PC-9 (cell line): ENCODE measurements at regions not wholly inside any gene's neighbourhood (a gene's known extent, or its start where the extent isn't known, plus 50 kb on each side); places are given as distances from the start of the nearest gene placed in this dataset.

Experiments used
- BruUV-seq: library from RNA; stranded (reverse); fragments of 400-500 nt; replicated peaks from 2 replicates; lab custom pipeline; 2021; lab: Mats Ljungman, UMichigan
- CTCF ChIA-PET: fragments of 300-600 bp; sonication (Branson Sonifier 250); formaldehyde crosslinking; loops from one replicate; lab custom pipeline; 2022; ENCODE audit warnings: antibody characterized with exemption; lab: Charles Lee
- POLR2A ChIA-PET: fragments of 300-600 bp; sonication (Branson Sonifier 250); formaldehyde crosslinking; loops from one replicate; lab custom pipeline; 2022; ENCODE audit warnings: antibody characterized with exemption; ENCODE audit not compliant: unreplicated experiment; lab: Charles Lee
- DNase-seq, 2 experiments: peaks; one replicate each; pipeline versions ENCODE4 v3.0.0 to v3.0.0-alpha.2; 2015 to 2022; ENCODE audit warnings: mixed read lengths in 1 of 2
- H2AFZ ChIP-seq: fragments of 200-600 bp; sonication (generic); 2 replicates; pipeline ENCODE4 v1.8.1; 2017; ENCODE audit warnings: antibody characterized with exemption
- H3F3A ChIP-seq: fragments of 200-600 bp; sonication (generic); 2 replicates; pipeline ENCODE4 v1.8.1; 2017; ENCODE audit warnings: antibody characterized with exemption, mild to moderate bottlenecking, low read depth; ENCODE audit not compliant: insufficient read depth
- H3K27ac ChIP-seq: fragments of 200-600 bp; sonication (generic); 2 replicates; pipeline ENCODE4 v1.6.1; 2016; ENCODE audit warnings: mixed run types
- H3K27me3 ChIP-seq: fragments of 200-600 bp; sonication (generic); 2 replicates; pipeline ENCODE4 v1.6.1; 2016; ENCODE audit warnings: low read depth, mixed run types; ENCODE audit not compliant: insufficient read depth
- H3K36me3 ChIP-seq: fragments of 200-600 bp; sonication (generic); 2 replicates; pipeline ENCODE4 v1.6.1; 2016; ENCODE audit warnings: low read depth, mixed run types
- H3K4me1 ChIP-seq: fragments of 200-600 bp; sonication (generic); replicated peaks from 2 replicates; pipeline ENCODE4 v1.6.1; 2016; ENCODE audit warnings: mixed run types; ENCODE audit not compliant: insufficient read depth
- H3K4me2 ChIP-seq: fragments of 200-600 bp; sonication (generic); 2 replicates; pipeline ENCODE4 v1.6.1; 2017; ENCODE audit warnings: mixed run types
- H3K4me3 ChIP-seq: fragments of 200-600 bp; sonication (generic); 2 replicates; pipeline ENCODE4 v1.6.1; 2016; ENCODE audit warnings: mixed run types
- H3K79me2 ChIP-seq: fragments of 200-600 bp; sonication (generic); 2 replicates; pipeline ENCODE4 v1.6.1; 2017; ENCODE audit warnings: low read depth, mixed run types
- H3K9me2 ChIP-seq: fragments of 200-600 bp; sonication (generic); 2 replicates; pipeline ENCODE4 v1.8.1; 2017; ENCODE audit warnings: mild to moderate bottlenecking; ENCODE audit not compliant: insufficient read depth
- H3K9me3 ChIP-seq: fragments of 200-600 bp; sonication (generic); 2 replicates; pipeline ENCODE4 v1.8.1; 2016; ENCODE audit warnings: low read depth; ENCODE audit not compliant: insufficient read depth
- H4K20me1 ChIP-seq: fragments of 200-600 bp; sonication (generic); 2 replicates; pipeline ENCODE4 v1.8.1; 2017; ENCODE audit not compliant: insufficient read depth
- EZH2 ChIP-seq: fragments of 200-600 bp; sonication (generic); IDR thresholded peaks from 2 replicates; pipeline ENCODE4 v1.8.0; 2017; ENCODE audit warnings: antibody characterized with exemption, low read depth
- intact Hi-C: fragments of 100-400 bp; cut with micrococcal nuclease; formaldehyde crosslinking; loops from one replicate; pipeline ENCODE4 v1.10.0; 2022; ENCODE audit not compliant: unreplicated experiment
- TF ChIP-seq, protein P1 (sequence below): fragments of 200-600 bp; sonication (generic); conservative IDR thresholded peaks from 2 replicates; pipeline ENCODE4 v1.6.1; 2017; ENCODE audit warnings: mixed run types, antibody characterized with exemption, mild to moderate bottlenecking, moderate library complexity

DNA sequence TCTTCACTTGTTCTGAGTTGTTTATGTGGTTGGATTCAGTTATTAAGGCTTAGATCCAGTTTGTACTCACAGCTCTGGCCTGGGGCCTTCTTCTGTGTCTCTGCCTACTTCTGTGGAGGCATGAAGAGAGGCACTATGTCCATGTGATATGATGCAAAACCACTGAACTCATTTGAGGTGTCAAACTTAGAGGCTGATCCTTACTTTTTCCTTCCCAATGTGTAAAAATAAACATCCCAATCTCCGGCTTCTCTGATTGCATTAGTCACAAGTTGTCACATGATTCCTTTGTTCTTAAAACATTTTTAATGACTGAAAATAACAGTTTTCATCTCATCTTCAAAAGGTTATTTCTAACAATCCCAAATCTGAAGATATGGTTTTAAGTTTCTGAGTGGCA, 276.0 kb upstream of the RGMB start:
- Histone ChIP-seq H3K27ac (no peak overlapping the region), H3F3A (no peaks in the 10 kb centered on the region), H3K27me3 (no peaks in the 10 kb centered on the region), H3K79me2 (no peaks in the 10 kb centered on the region), H3K9me2 (no peaks in the 10 kb centered on the region), H3K4me3 (no peak overlapping the region), H3K4me1 (no peaks in the 10 kb centered on the region), H3K36me3 (no peaks in the 10 kb centered on the region), H2AFZ (no peak overlapping the region), H3K4me2 (no peak overlapping the region), H3K9me3 (no peaks in the 10 kb centered on the region), H4K20me1 (no peaks in the 10 kb centered on the region)
- TF ChIP-seq, protein P1, sequence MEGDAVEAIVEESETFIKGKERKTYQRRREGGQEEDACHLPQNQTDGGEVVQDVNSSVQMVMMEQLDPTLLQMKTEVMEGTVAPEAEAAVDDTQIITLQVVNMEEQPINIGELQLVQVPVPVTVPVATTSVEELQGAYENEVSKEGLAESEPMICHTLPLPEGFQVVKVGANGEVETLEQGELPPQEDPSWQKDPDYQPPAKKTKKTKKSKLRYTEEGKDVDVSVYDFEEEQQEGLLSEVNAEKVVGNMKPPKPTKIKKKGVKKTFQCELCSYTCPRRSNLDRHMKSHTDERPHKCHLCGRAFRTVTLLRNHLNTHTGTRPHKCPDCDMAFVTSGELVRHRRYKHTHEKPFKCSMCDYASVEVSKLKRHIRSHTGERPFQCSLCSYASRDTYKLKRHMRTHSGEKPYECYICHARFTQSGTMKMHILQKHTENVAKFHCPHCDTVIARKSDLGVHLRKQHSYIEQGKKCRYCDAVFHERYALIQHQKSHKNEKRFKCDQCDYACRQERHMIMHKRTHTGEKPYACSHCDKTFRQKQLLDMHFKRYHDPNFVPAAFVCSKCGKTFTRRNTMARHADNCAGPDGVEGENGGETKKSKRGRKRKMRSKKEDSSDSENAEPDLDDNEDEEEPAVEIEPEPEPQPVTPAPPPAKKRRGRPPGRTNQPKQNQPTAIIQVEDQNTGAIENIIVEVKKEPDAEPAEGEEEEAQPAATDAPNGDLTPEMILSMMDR: no peak
- TF ChIP-seq EZH2: no peak
- BruUV-seq: no TSS peak
- intact Hi-C loops: no loop called here
- DNase-seq: no peak
- POLR2A ChIA-PET: no interaction called here
- CTCF ChIA-PET: no interaction called here

DNA sequence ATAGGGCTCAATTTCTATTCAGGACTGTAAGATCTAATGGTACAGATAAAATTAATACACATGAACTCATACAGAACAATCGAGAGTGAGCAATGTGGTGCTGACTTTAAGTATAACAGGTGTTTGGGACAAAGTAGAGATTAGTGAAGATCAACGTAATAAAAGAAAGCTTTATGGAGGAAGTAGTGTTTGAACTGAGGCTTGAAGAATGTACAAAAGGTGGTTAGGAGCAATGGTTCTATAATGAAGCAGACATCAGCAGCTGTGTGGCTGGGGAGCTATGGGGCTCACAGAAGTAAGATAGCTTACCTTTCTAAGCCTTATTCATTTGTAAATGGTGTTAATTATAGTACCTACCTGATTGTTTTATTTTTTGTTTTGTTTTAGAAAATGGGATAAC, 275.4 kb upstream of the RGMB start:
- Histone ChIP-seq H3K4me3 (no peak overlapping the region), H3K27ac (no peak overlapping the region), H4K20me1 (no peaks in the 10 kb centered on the region), H3F3A (no peaks in the 10 kb centered on the region), H3K36me3 (no peaks in the 10 kb centered on the region), H3K27me3 (no peaks in the 10 kb centered on the region), H2AFZ (no peak overlapping the region), H3K9me3 (no peaks in the 10 kb centered on the region), H3K79me2 (no peaks in the 10 kb centered on the region), H3K4me2 (no peak overlapping the region), H3K9me2 (no peaks in the 10 kb centered on the region), H3K4me1 (no peaks in the 10 kb centered on the region)
- BruUV-seq: no TSS peak
- intact Hi-C loops: no loop called here
- ChIA-PET POLR2A (no interaction called here), CTCF (no interaction called here)
- no peak for DNase-seq
- TF ChIP-seq EZH2: no peak
- TF ChIP-seq, protein P1: no peak

DNA sequence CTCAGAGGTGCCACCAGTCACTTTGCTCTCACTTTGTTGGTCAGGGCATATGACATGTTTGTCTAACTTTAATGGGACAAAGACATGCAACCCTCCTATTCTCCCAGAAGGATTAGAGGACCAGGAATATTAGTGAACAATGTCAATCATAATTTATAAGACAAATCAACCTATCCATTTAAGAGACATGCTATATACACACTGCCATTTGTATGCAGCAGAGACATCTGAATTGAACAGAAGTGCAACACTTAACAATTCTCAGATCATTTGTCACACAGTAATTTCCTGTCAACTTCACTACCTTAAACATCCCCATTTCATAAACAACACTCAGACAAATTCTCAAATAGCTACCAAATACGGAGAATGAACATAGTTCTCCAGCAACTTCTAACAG, 273.6 kb upstream of the RGMB start:
- BruUV-seq: no TSS peak
- Histone ChIP-seq H3K4me1 (no peaks in the 10 kb centered on the region), H3K4me3 (no peak overlapping the region), H3K27me3 (no peaks in the 10 kb centered on the region), H3K4me2 (no peak overlapping the region), H4K20me1 (no peaks in the 10 kb centered on the region), H3K79me2 (no peaks in the 10 kb centered on the region), H3K27ac (no peak overlapping the region), H3K36me3 (no peaks in the 10 kb centered on the region), H3K9me2 (no peaks in the 10 kb centered on the region), H3F3A (no peaks in the 10 kb centered on the region), H3K9me3 (no peaks in the 10 kb centered on the region), H2AFZ (no peak overlapping the region)
- ChIA-PET POLR2A (no interaction called here), CTCF (no interaction called here)
- TF ChIP-seq, protein P1: no peak
- DNase-seq: no peak
- intact Hi-C loops: no loop called here
